ENCODE measurements at regions not wholly inside any gene's neighbourhood (a gene's known extent, or its start where the extent isn't known, plus 50 kb on each side); places are given as distances from the start of the nearest gene placed in this dataset.

DNA sequence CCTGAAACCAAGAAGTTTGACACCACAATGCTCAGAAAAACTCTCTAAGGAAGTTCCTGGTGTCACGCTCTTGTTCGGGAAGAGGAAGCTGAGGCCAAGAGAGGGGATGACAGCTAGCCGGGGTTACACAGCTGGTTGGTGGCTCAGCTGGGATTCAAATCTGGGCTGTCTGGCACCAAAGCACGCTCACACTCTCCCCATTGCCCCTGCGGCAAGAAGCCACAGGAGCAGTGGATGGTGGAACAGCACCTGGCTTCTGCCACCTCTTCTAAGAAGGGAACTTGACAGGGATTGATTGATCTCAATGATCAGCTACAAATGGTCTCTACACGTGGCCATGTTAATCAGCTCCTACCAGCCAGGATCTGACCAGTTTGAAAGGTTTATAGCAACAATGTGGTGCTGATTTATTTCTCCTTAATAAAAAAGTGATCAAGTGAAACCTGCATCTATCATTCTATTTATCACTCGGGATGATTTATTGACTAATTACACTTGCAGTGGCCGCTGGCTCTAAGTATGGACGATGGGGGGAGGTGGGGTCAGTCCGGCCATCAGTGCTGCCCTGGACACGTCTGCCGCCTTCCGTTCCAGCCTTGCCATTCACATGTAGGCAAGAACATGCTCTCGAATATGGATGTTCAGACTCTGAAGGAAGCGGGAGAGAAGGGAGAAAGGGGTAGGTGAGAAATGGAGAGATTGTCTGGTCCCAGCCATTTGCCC lies 71.9 kb upstream of the TOP1 start:
- DNase-seq (ENCODE audit: low read depth, low spot score): no peak

DNA sequence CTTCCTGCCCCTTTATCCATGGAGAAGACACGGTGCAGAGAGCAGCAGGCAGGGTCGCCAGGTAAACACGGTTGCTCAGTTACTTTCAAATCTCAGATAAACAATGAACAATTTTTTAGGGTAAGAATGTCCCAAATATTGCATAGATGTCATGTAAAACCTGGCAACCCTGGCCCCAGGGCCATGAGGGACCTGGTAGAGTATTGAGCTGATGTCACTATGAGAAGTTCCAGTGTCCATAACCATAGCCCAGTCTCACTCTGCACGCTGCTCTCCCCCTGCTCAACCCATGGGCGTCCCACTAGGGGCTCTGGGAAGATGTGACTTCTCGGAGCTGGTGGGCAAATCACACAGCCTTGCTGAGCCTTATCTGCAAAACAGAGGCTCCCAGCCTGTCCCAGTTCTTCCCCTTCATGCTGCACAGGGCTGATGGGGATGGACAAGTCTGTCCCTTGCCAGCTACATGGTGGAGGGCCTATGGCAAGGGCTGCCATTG lies 71.3 kb upstream of the TOP1 start:
- DNase-seq (ENCODE audit: low read depth, low spot score): no peak

DNA sequence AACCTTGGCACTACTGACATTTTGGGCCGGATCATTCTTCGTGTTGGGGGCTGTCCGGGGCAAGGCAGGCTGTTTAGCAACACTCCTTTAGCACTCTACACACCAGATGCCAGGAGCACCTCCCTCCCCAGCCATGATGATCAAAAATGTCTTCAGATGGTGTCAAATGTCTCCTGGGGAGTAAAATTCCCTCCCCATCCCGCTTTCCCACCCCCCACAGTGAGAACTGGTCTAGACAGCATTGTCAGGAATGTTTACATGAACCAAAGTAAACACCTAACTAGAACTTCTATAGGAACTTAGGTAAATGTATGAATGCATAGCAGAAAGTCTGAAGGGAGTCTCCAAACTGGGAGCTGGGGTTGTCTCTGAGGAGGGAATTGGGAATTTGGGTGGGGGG lies 70.0 kb upstream of the TOP1 start:
- no peak for DNase-seq (ENCODE audit: low read depth, low spot score)

DNA sequence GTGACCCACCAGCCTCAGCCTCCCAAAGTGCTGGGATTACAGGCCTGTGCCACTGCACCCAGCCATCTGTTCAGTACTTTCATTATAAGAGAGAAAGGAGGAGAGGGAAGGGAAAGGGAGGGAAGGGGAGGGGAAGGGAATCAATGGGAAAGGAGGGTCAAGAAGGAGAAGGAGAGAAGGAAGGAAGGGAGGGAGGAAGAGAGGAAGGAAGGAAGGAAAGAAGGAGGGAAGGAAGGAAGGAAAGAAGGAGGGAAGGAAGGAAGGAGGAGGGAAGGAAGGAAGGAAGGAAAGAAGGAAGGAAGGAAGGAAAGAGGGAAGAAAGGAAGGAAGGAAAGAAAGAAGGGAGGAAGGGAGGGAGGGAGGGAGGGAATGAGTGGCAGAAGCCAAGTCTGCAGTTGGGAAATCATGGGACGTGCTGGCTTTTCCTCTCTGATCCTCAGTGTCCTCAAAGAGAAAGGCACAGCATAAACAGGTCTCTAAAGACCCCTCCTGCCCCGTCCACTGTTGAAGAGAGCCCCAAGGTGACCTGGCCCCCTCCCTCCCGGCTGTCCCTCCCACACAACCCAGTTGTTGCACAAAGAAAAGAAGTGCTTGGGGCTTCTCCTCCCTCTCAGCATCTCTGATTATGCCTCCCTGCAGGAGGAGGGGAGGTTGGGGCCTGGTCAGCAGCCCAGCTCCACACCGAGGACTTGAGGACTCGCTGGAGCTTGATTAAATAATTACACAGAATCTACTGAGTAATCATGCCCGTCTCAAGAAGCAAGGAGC lies 69.1 kb upstream of the TOP1 start:
- DNase-seq (ENCODE audit: low read depth, low spot score): no peak

DNA sequence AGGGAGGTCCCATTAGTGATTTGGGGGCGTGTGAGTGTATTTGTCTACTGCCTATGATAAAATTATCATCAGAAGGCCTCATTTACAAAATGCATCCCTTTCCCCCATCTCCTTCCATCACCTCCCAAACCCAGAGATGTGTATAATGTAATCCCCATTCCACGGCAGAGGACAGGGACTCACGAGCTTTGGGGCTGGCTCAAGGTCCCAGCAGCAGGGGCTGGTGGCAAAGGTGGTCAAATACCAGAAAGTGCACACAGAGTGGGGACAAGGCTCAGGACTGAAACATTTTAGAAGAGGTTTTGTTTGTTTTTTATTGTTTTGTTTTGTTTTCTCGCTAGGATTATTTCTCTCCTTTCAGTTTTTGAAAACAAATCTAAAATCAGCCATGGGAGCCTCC lies 68.5 kb upstream of the TOP1 start:
- no peak for DNase-seq (ENCODE audit: low read depth, low spot score)

DNA sequence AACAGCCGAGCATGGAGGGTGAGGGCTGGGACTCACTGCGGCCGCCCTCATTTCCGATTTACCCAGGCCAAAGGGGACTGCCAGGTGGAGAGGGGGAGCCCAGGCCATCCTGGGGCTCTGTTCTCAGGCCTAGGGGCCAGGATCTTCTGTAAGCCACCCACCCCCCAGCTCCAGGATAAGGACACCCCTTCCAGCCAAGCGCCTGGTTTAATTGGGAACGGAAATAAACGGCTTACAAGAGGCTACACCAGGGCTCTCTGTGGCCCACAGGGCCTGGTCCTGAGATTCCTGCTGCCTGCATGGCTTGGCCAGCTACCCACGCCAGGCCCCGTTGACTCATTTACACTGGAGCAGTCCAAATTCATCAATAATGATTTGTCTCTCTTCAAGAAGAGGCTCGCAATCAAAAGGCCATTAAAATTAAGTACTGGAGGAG lies 68.1 kb upstream of the TOP1 start:
- no peak for DNase-seq (ENCODE audit: low read depth, low spot score)

DNA sequence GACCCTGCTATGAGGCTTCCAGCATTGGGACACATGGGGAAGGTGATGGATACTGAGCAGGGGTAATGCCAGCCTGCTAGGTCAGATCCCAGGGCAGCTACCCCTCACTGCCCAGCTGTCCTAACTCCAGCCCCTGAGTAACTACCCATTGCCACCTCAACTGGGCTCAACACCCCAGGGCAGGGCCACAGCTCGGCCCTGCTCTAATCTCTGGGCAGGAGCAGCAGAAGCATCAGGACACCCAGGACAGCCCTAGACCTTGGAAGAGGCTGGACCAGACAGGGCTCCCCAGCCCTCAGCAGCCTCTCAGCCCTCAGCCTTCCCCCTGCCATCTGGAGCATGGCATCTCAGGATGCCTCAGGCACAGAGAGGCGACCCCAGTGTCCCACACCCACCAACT lies 67.4 kb upstream of the TOP1 start:
- no peak for DNase-seq (ENCODE audit: low read depth, low spot score)

DNA sequence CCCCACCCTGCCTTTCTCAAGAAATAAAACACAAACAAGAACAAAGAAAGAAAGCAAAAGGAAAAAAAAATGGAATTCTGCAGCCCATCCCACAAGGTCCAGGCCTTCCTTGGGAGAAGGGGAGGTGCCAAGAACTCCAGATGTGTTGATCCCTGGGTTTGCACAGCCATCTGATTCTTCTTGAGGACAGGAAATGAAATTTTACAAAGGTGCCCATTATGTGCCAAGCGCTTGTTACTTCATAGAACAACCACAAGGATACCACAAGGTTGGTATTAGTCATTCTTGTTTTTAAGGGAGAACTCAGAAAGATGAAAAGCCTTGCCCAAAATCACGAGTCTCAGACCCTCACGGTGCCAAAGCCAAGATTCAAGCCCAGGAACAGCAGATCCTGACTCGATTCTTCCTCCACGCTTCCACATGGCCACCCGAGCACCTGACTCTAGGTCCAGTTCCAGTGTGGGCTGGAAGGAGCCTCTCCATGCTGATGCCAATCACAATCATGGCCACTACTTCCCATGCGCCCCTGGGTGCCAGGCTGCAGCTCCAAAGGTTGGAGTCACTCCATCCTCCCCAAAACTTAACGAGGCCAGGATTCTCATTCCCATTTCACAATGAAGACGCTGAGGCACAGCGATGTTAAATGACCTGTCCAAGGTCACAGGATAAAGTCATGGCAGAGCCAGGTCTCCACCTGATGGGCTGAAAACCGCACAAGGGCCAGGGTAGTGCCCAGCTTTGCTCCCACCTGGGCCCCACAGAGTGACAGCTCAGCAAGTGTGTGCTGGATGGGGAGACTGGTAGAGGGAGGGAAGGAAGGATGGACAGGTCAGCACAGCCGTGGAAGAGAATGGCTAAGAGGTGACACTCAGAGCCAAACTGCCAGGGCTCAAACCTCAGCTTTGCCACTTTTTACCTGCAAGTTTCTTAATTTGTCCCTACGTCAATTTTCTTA lies 66.7 kb upstream of the TOP1 start:
- no peak for DNase-seq (ENCODE audit: low read depth, low spot score)

DNA sequence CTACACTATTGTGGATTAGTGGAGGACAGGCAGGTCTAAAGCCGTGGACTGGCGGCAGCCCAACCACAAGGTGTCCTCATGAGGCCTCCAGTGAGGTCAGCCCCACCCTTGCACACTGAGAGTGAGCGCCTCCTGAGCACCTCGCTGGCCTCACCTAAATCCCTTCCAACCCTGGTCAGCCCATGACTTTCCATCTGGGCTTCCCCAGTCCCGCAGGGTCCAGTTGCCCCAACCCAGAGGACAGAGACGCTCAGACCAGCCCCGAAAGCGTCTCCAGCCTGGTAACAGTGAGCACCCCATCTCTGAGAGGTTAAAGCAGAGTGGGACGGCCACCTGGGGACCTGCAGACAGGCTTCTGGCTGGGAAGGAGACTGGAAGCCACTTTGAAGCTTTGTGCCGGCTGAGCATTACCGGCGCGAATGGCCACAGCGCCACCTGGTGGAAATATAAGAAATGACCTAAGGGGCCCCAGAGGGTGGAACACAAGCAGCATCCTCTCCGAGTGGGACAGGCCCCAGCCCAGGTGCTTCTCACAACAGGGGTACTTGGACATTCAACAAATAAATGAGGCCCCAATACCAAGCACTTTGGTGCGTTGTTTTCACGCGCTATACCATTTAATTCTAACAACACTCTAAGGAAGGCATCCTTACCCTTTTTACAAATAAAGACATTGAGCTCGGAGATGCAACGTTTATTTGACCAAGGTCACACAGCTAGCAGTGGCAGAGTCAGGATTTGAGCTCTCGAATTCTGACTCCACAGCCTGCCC lies 65.7 kb upstream of the TOP1 start:
- DNase-seq (ENCODE audit: low read depth, low spot score): no peak

DNA sequence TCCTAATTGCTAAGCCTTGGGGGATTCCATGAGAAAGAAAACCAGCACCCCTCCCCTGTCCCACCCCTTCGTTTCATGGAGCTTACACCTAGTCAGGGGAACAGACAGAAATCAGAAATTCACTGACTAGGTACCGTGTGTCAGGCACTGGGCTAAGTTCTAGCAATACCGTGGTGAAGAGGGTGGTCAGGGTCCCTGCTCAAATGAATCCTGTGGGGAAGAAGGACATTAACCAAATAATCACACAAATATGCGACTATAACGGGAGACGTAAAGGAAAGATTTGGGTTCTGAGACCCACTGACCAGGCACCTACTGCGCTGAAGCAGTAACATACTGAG lies 65.1 kb upstream of the TOP1 start:
- DNase-seq (ENCODE audit: low read depth, low spot score): no peak

DNA sequence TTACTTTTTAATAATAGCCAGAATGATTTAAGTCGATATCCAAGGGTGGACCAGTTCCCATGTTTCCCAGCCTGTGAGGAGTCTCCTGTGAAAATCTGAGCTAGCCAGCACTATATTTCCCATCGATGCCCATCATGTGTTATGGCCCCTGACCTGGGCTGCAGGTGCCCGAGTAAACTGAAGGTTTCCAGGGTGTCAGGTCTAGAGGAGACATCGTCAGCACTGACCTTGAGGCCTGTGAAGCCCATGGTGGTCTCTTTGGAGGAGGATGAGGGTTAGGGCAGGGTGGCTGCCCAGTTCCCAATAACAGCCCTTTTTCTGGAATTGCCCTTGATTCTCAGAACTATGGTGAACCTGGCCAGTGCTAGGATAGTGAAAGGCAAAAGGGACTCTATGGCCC lies 63.0 kb upstream of the TOP1 start:
- DNase-seq (ENCODE audit: low read depth, low spot score): no peak

DNA sequence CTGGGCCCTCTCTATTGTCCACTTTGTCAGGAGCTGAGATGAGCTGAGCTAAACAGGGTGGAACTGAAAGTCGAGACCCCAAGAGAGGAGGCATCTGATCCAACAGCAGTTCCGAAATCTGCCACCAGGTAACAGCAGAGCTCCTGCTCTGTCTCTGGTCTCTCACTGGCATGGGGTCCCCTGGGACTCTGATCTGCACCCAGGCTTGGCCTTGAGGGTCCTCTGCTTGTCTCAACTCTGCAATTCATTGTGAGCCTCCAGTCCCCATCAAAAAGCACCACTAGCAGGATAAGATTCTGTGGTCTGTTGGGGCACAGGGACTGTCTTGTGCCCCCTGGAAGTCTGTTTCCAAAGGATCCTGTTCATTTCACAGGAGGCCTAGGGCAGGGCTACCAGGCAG lies 62.5 kb upstream of the TOP1 start:
- no peak for DNase-seq (ENCODE audit: low read depth, low spot score)

DNA sequence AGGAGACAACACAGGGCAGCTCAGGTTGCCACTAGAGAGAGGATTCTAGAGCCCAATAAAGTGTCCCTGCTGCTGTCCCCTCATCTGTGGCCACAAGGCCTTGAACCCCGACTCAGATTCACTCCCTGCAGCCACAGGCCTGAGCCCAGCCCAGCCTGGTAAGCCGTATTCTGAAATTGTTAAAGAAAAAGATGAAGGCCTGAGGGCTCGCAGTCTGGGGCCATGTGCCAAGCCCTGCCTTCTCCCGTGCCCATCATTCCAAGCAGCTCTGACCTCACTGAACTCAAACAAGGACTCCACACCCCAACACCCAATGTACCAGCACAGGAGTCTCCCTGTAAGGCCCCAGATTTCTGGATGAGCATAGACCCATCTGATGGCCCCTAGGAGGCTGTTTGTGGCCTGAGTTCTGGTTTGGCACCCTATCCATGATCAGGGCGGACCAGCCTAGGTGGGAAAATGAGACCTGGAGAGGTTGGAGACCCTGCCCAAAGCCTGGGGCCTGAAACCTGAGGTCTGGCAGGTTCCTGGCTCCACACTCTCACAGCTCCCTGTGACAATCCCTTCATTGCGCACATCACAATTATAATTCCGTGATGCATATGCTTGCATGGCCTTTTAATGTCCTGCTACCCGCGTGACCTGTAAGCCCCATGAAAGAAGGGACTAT lies 62.0 kb upstream of the TOP1 start:
- DNase-seq (ENCODE audit: low read depth, low spot score): no peak

DNA sequence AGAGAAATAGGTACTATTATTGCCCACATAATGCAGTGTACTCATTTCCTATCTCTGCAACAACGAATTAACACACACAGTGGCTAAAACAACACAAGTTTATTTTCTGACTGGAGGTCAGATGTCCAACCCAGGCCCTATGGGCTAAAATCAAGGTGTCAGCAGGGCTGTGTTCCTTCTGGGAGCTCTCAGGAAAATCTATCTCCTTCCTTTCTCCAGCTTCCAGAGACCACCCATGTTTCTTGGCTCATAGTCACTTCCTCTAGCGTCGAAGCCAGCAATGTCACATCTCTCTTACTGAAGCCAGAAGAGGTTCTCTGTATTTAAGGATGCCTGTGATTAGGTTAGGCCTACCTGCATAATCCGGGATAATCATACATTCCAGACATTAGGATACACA lies 60.9 kb upstream of the TOP1 start:
- DNase-seq (ENCODE audit: low read depth, low spot score): no peak

DNA sequence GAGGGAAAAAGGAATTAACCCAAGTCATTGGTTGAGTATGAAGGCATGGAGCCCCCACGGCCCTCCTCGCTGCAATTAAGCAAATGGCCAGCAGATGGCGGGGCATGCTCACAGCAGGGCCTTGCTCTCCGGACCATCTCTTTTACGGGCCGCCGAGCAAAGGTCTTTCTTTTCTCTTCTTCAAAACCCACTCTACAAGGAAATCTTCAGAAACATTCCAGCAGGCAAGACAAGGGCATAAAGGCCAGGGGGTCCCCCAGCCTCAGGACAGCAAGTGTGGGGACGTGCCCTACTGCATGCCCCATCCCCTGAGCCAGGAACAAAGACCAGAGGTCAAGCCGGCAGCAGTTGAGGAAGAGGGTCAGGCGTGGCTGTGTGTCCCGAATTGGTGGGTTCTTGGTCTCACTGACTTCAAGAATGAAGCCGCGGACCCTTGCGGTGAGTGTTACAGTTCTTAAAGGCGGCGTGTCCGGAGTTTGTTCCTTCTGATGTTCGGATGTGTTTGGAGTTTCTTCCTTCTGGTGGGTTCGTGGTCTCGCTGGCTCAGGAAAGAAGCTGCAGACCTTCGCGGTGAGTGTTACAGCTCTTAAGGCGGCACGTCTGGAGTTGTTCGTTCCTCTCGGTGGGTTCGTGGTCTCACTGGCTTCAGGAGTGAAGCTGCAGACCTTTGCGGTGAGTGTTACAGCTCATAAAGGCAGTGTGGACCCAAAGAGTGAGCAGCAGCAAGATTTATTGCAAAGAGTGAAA lies 59.6 kb upstream of the TOP1 start:
- DNase-seq (ENCODE audit: low read depth, low spot score): peak; percentile 33

DNA sequence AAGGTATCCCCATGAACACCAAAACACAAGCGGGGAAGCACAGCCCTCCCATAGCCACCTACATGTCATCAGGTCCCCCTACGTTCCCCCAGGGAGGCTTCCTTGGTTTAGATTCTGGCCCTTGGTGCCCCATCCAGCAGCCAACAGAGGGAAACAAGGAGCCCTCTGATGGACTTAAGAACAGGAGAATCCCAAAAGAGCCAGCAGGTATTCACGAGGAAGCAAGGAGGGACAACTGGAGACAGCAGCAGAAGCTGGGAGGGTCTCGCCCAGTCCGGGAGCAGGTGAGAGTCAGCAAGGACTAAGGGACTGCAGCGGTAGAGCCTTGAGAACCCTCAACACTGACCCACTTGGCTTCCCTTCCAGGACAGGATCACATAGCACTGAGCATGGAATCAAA lies 58.4 kb upstream of the TOP1 start:
- DNase-seq (ENCODE audit: low read depth, low spot score): no peak

DNA sequence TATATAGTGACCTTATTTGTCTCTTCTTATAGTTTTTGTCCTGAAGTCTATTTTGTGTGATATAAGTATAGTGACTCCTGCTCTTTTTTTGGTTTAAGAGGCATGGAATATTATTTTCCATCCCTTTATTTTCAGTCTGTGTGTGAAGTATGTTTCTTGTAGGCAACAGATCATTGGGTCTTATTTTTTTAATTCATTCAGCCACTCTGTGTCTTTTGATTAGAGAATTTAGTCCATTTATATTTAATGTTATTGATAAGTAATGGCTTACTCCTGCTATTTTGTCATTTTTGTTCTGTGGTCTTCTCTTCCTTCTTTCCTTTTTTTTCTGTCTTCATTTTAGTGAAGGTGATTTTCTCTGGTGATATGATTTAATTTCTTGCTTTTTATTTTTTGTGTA lies 51.4 kb upstream of the TOP1 start:
- no peak for DNase-seq (ENCODE audit: low read depth, low spot score)

DNA sequence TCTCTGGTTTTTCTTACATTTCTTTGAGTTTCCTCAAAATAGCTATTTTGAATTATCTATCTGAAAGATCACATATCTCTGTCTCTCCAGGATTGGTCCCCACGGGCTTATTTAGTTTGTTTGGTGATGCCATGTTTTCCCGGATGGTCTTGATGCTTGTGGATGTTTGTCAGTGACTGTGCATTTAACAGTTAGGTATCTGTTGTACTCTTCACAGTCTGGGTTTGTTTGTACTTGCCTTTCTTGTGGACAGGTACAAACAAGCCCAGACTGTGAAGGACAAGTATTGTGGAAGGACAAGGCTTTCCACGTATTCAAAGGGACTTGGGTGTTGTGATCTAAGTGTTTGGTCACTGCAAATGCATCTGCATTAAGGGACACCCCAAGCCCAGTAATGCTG lies 49.9 kb upstream of the TOP1 start:
- no peak for DNase-seq (ENCODE audit: low read depth, low spot score)
